Fibroblast of the aortic adventitia (primary cell): ENCODE measurements at regions not wholly inside any gene's neighbourhood (a gene's known extent, or its start where the extent isn't known, plus 50 kb on each side); places are given as distances from the start of the nearest gene placed in this dataset.

ENCODE experiments used
- DNase-seq: peaks from one replicate; pipeline ENCODE4 v3.0.0-alpha.2; 2010; ENCODE audit warnings: low read depth
- H3K4me3 ChIP-seq: 2 replicates; pipeline ENCODE4 v1.5.1; 2011; ENCODE audit warnings: low read depth, mild to moderate bottlenecking, control low read depth, low read length, moderate library complexity
- TF ChIP-seq, protein P1 (sequence below): IDR thresholded peaks from 2 replicates; pipeline ENCODE4 v1.5.1; 2011; ENCODE audit warnings: mild to moderate bottlenecking, low read length, control low read depth, inconsistent platforms; ENCODE audit not compliant: insufficient read depth

GRCh38 chr18:56175330-56176001 lies 462.9 kb downstream of the TXNL1 start:
- no peak for DNase-seq

DNA sequence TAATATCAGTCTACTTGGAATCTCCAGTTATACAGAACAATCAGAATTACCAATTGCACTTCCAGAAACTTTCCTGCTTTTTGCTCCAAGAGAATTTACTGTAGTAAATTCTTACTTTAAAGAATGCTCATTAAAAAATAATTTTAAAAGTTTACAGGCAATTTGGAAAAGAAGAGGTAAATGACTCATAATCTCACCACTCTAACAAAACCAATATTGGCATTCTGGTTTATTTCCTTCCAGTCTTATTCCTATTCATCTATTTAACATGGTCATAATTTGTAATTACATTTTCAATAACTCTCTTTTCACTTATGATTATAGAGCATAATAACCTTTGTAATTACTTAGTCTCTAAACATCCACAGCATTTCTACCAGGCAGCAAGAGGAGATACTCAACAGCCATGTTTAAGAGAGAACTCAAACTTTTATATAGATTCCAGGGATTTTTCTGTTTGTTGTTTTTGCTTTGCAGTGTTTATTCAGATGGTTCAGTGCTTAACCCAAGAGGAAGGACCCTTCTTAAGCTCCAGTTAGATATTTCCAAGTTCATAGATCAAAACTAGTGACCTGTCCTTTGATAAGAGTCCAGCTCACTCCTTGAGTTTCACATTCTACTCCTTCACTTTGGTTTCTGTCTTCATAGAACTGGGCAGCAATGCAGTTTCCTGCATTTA lies 464.7 kb downstream of the TXNL1 start:
- H3K4me3 ChIP-seq: no peak overlapping the region
- no peak for DNase-seq
- TF ChIP-seq, protein P1, sequence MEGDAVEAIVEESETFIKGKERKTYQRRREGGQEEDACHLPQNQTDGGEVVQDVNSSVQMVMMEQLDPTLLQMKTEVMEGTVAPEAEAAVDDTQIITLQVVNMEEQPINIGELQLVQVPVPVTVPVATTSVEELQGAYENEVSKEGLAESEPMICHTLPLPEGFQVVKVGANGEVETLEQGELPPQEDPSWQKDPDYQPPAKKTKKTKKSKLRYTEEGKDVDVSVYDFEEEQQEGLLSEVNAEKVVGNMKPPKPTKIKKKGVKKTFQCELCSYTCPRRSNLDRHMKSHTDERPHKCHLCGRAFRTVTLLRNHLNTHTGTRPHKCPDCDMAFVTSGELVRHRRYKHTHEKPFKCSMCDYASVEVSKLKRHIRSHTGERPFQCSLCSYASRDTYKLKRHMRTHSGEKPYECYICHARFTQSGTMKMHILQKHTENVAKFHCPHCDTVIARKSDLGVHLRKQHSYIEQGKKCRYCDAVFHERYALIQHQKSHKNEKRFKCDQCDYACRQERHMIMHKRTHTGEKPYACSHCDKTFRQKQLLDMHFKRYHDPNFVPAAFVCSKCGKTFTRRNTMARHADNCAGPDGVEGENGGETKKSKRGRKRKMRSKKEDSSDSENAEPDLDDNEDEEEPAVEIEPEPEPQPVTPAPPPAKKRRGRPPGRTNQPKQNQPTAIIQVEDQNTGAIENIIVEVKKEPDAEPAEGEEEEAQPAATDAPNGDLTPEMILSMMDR: no peak

More at GRCh38 chr18:56175330-56176001, 462.9 kb downstream of the TXNL1 start:
- H3K4me3 ChIP-seq: no peak overlapping the region
- TF ChIP-seq, protein P1: no peak

GRCh38 chr18:56172527-56172926 lies 465.9 kb downstream of the TXNL1 start:
- no peak for DNase-seq
- TF ChIP-seq, protein P1: no peak
- H3K4me3 ChIP-seq: no peak overlapping the region

DNA sequence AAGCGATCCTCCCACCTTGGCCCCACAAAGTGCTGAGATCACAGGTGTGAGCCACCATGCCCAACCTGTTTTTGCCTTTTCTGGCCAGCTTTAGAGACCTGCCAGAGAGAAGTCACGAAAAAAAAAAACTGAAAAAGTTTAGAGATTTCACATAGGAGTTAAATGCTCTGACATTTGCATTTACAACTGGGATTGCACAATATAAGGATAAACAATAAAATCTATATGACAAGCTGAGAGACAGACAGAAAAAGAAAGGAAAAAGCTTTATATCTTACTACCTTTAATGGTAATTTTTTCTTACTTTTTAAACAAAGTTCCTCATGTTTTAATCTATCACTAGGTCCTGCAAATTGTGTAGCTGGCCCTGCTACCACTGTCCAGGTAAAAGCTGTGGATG lies 466.5 kb downstream of the TXNL1 start:
- DNase-seq: no peak

GRCh38 chr18:56168049-56168781 lies 470.2 kb downstream of the TXNL1 start:
- H3K4me3 ChIP-seq: no peak overlapping the region
- DNase-seq: peak; percentile 82
- TF ChIP-seq, protein P1: no peak

More for the DNA sequence above, 466.5 kb downstream of the TXNL1 start:
- TF ChIP-seq, protein P1: no peak
- H3K4me3 ChIP-seq: no peak overlapping the region

DNA sequence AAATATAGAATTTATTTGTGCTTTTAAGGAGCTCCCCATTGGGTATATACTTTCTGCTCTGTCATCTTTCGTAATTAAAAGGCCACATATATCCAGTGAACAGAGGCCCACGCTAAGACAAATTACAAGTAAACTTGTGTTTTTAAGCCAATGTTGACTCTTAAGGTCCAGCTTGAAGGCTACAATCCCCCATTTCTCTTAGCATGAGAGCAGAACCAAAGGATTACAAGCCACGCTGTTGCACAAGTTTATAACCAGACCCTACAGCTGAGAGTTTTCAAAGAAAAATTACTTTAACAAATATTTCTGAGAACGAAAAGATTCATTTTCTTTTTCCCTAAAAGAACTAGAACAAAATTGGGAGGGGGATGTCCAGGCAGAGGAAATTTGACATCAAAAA lies 471.0 kb downstream of the TXNL1 start:
- TF ChIP-seq, protein P1: no peak
- H3K4me3 ChIP-seq: no peak overlapping the region
- no peak for DNase-seq
